ENCODE measurements at regions not wholly inside any gene's neighbourhood (a gene's known extent, or its start where the extent isn't known, plus 50 kb on each side); places are given as distances from the start of the nearest gene placed in this dataset.

DNA sequence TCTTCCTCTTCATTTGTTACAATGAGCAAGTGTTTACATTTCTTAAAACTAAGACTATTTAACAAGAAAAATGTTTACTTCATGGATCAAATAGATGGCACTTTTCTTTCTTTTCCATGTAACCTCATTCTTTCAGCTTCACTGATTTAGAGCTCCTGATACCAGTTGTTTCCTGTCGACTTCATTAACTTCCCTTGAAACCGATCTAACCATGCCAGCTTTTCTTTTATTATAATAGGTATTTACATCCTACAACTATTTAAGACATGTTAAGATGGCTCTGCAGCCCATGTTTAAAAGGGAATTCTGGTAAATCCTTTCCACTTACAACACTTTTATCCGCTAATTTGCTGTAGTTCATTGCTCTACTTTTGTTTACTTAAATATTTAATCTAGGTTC, 107.3 kb upstream of the DCN start:
- no peak overlapping the region for H3K4me3 Mint-ChIP-seq
- H3K27me3 Mint-ChIP-seq = no peaks in the 10 kb centered on the region
- no peaks in the 10 kb centered on the region for H3K36me3 Mint-ChIP-seq (ENCODE audit: low read depth)
- ChIA-PET POLR2A (no interaction called here), CTCF (no interaction called here)
- no peak for DNase-seq
- no peak overlapping the region for H3K27ac Mint-ChIP-seq
- H3K4me1 Mint-ChIP-seq = no peaks in the 10 kb centered on the region
- no peaks in the 10 kb centered on the region for H3K9me3 Mint-ChIP-seq

DNA sequence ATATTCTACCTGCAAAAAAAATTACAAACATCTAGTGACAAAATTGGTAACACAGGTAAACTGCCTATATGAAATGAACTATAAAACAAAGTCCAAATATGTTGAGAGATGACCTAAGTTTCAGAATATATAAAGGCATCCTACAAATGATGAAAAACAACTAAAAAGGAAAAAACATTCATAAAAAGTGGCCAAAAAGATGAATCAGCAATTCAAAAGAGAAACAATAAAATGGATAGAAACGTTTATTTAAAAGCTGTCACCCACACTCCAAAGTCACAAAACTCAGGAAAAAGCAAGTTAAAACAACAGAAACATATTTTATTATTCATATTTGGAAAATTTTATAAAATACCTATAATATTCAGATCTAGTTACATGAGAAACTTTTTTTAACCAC, 106.5 kb upstream of the DCN start:
- CTCF ChIA-PET = no interaction called here
- Mint-ChIP-seq H3K27ac (no peak overlapping the region), H3K4me3 (no peak overlapping the region), H3K27me3 (no peaks in the 10 kb centered on the region), H3K4me1 (no peaks in the 10 kb centered on the region), H3K36me3 (ENCODE audit: low read depth) (no peaks in the 10 kb centered on the region), H3K9me3 (no peaks in the 10 kb centered on the region)
- POLR2A ChIA-PET = no interaction called here
- DNase-seq = no peak

GRCh38 chr12:91287753-91288152, 105.1 kb upstream of the DCN start:
- ChIA-PET POLR2A (no interaction called here), CTCF (no interaction called here)
- Mint-ChIP-seq H3K36me3 (ENCODE audit: low read depth) (no peaks in the 10 kb centered on the region), H3K4me3 (no peak overlapping the region), H3K27ac (no peak overlapping the region), H3K9me3 (no peaks in the 10 kb centered on the region), H3K4me1 (no peaks in the 10 kb centered on the region), H3K27me3 (no peaks in the 10 kb centered on the region)
- DNase-seq = no peak

- Mint-ChIP-seq H3K4me1 (no peaks in the 10 kb centered on the region), H3K4me3 (no peak overlapping the region), H3K27ac (no peak overlapping the region), H3K36me3 (ENCODE audit: low read depth) (no peaks in the 10 kb centered on the region), H3K9me3 (no peaks in the 10 kb centered on the region), H3K27me3 (no peaks in the 10 kb centered on the region)
- ChIA-PET POLR2A (no interaction called here), CTCF (no interaction called here)
- DNase-seq = no peak
These were observed 95.5 kb upstream of the DCN start for GRCh38 chr12:91278126-91278525.

GRCh38 chr12:91276509-91276908, 93.9 kb upstream of the DCN start:
- Mint-ChIP-seq H3K9me3 (no peaks in the 10 kb centered on the region), H3K27me3 (peaks cover 3% of the 10 kb centered on the region), H3K4me1 (no peaks in the 10 kb centered on the region), H3K27ac (no peak overlapping the region), H3K4me3 (no peak overlapping the region), H3K36me3 (ENCODE audit: low read depth) (no peaks in the 10 kb centered on the region)
- ChIA-PET POLR2A (no interaction called here), CTCF (no interaction called here)
- no peak for DNase-seq

- POLR2A ChIA-PET = no interaction called here
- CTCF ChIA-PET = no interaction called here
- H3K27ac Mint-ChIP-seq = no peak overlapping the region
- H3K36me3 Mint-ChIP-seq (ENCODE audit: low read depth) = no peaks in the 10 kb centered on the region
- no peak overlapping the region for H3K4me3 Mint-ChIP-seq
- peaks cover 3% of the 10 kb centered on the region for H3K27me3 Mint-ChIP-seq
- no peaks in the 10 kb centered on the region for H3K9me3 Mint-ChIP-seq
- H3K4me1 Mint-ChIP-seq = no peaks in the 10 kb centered on the region
- DNase-seq = no peak
These were observed 92.7 kb upstream of the DCN start for GRCh38 chr12:91275321-91275720.

DNA sequence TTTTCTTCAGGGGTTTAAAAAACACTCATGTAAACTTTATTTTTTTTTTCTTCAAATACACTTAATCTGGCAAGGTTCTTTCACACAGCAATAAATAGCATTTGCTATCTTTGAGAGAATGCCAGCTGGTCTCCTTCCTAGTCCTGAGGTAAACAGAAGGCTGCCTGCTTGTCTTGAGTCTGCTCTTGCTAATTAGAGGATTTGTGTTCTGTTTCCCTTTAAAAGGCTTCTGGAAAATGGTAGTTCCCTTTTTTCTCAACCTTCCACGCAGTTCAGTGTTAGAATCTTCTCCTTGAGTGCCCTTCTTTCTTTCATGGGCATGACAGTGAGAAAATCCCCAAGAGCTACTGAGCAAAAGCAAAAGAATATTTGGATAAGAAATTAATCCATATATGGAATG, 92.3 kb upstream of the DCN start:
- Mint-ChIP-seq H3K4me3 (no peak overlapping the region), H3K27me3 (peaks cover 3% of the 10 kb centered on the region), H3K27ac (no peak overlapping the region), H3K4me1 (no peaks in the 10 kb centered on the region), H3K9me3 (no peaks in the 10 kb centered on the region), H3K36me3 (ENCODE audit: low read depth) (no peaks in the 10 kb centered on the region)
- DNase-seq = no peak
- POLR2A ChIA-PET = no interaction called here
- CTCF ChIA-PET = no interaction called here

- CTCF ChIA-PET = no interaction called here
- Mint-ChIP-seq H3K9me3 (no peaks in the 10 kb centered on the region), H3K27me3 (peaks cover 3% of the 10 kb centered on the region), H3K4me1 (no peaks in the 10 kb centered on the region), H3K36me3 (ENCODE audit: low read depth) (no peaks in the 10 kb centered on the region), H3K4me3 (no peak overlapping the region), H3K27ac (no peak overlapping the region)
- DNase-seq = no peak
- POLR2A ChIA-PET = no interaction called here
These were observed 90.9 kb upstream of the DCN start for GRCh38 chr12:91273560-91273959.

GRCh38 chr12:91272461-91273063, 89.9 kb upstream of the DCN start:
- Mint-ChIP-seq H3K4me1 (no peaks in the 10 kb centered on the region), H3K36me3 (ENCODE audit: low read depth) (no peaks in the 10 kb centered on the region), H3K9me3 (no peaks in the 10 kb centered on the region), H3K27me3 (peaks cover 3% of the 10 kb centered on the region), H3K4me3 (no peak overlapping the region), H3K27ac (no peak overlapping the region)
- ChIA-PET CTCF (no interaction called here), POLR2A (no interaction called here)
- no peak for DNase-seq

DNA sequence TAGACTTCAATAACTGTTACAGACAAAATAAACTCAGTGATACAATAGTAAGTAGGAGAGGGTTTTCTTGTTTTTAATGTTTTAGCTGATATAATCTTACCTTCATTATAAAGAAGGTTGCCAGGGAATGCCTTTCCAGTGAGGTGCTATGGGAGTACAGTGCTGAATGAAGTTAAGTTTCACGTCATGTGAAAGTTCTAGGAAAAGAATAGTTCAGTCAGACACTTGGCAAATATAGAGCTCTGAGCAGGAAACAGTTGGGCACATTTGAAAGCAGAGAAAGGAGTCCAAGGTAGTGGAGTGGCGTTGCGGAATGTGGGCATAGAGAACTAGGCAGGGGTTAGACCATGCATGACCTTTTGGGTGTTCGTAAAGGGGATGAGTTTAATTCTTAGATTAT, 88.6 kb upstream of the DCN start:
- no peak overlapping the region for H3K27ac Mint-ChIP-seq
- POLR2A ChIA-PET = no interaction called here
- peaks cover 6% of the 10 kb centered on the region for H3K27me3 Mint-ChIP-seq
- H3K9me3 Mint-ChIP-seq = no peaks in the 10 kb centered on the region
- no peaks in the 10 kb centered on the region for H3K36me3 Mint-ChIP-seq (ENCODE audit: low read depth)
- no peak for DNase-seq
- CTCF ChIA-PET = no interaction called here
- no peak overlapping the region for H3K4me3 Mint-ChIP-seq
- no peaks in the 10 kb centered on the region for H3K4me1 Mint-ChIP-seq

GRCh38 chr12:91267039-91267438, 84.4 kb upstream of the DCN start:
- no peak overlapping the region for H3K4me3 Mint-ChIP-seq
- no peak overlapping the region for H3K27ac Mint-ChIP-seq
- no peaks in the 10 kb centered on the region for H3K9me3 Mint-ChIP-seq
- no peaks in the 10 kb centered on the region for H3K4me1 Mint-ChIP-seq
- POLR2A ChIA-PET = no interaction called here
- H3K36me3 Mint-ChIP-seq (ENCODE audit: low read depth) = no peaks in the 10 kb centered on the region
- CTCF ChIA-PET = no interaction called here
- DNase-seq = no peak
- peaks cover 3% of the 10 kb centered on the region for H3K27me3 Mint-ChIP-seq

- CTCF ChIA-PET = no interaction called here
- POLR2A ChIA-PET = no interaction called here
- H3K9me3 Mint-ChIP-seq = peaks cover 3% of the 10 kb centered on the region
- H3K27me3 Mint-ChIP-seq = peaks cover 3% of the 10 kb centered on the region
- DNase-seq = no peak
- H3K4me1 Mint-ChIP-seq = no peaks in the 10 kb centered on the region
- H3K36me3 Mint-ChIP-seq (ENCODE audit: low read depth) = no peaks in the 10 kb centered on the region
- no peak overlapping the region for H3K27ac Mint-ChIP-seq
- no peak overlapping the region for H3K4me3 Mint-ChIP-seq
These were observed 81.6 kb upstream of the DCN start for GRCh38 chr12:91264178-91264577.

DNA sequence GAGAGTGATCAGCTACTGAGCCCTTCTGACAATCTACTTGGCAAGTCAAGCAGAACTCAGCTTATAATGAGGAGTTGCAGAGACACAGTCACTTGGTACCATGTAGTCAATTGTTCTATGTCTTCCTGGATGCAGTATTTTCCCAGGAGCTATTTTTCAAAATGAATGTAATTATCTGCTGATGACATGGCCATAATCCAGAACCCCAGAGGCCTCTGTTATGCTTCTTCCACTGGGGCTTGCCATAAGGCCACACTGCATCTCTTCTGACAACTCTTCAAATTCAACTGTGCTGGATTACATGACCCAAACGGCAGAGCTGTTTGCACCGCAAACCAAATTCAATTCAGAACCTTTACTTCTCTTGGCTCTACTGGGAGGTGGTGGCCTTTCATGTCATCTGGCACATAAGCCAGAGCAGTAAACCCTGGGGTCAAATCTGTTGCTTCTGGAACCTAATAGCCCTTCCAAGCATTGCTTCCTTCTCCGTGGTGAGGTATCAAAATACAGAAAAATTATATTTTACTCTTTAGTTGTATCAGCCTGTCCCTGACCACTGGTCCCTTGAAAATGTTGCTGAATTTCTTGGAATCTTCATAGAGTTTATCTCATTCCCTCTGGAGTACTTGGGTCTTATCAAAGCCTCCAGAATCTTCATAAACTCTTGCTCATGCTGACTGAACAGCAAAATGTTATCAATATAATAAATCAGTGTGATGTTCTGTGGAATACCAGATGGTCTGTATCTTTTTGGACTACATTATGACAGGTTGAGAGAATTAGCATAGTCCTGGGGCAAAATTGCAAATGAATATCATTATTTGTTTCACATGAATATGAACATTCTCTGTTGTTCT, 79.4 kb upstream of the DCN start:
- Mint-ChIP-seq H3K27me3 (peaks cover 3% of the 10 kb centered on the region), H3K36me3 (ENCODE audit: low read depth) (no peaks in the 10 kb centered on the region), H3K27ac (no peak overlapping the region), H3K4me3 (no peak overlapping the region), H3K9me3 (peaks cover 3% of the 10 kb centered on the region), H3K4me1 (no peaks in the 10 kb centered on the region)
- POLR2A ChIA-PET = no interaction called here
- CTCF ChIA-PET = no interaction called here
- no peak for DNase-seq

DNA sequence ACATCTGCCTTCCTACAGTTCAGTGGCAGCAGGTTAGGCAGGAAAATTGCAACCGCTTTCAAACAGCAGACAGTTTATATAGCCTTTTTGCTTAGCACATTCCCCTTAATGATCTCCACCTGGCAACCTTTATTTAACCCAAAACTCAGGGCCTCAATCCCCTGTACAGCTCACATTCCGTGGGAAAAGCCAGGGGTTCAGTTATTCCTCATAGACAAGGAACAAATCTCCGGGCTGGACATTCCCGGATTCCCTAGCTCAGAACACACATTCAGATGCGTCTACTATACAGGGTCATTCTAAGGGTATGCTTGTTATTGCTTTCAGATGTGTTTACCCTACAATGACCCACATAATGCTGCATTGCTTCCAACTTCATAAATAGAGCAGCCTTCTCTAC, 73.8 kb upstream of the DCN start:
- Mint-ChIP-seq H3K9me3 (peaks cover 3% of the 10 kb centered on the region), H3K4me1 (no peaks in the 10 kb centered on the region), H3K4me3 (no peak overlapping the region), H3K36me3 (ENCODE audit: low read depth) (no peaks in the 10 kb centered on the region), H3K27ac (no peak overlapping the region), H3K27me3 (peaks cover 2% of the 10 kb centered on the region)
- ChIA-PET POLR2A (no interaction called here), CTCF (interaction anchor here (0.6 kb wide), 1 partner anchor 1731 kb away, joined by 4 read pairs; no protein-coding TSS in a partner anchor)
- no peak for DNase-seq

Measured in activated CD4-positive, alpha-beta T cell treated with anti-CD3 and anti-CD28 coated beads, Interleukin-2, amount 10 ng/mL, durations not matched to agents 7 days and 5 days (primary cell).